B cell (primary cell): ENCODE measurements at regions not wholly inside any gene's neighbourhood (a gene's known extent, or its start where the extent isn't known, plus 50 kb on each side); places are given as distances from the start of the nearest gene placed in this dataset.

Source experiments
- ATAC-seq: fragments of 200-7000 bp; cut with Tn5 transposase; one replicate; pipeline ENCODE4 v1.10.0; 2021; ENCODE audit warnings: low read depth, mild to moderate bottlenecking, moderate number of reproducible peaks, moderate library complexity
- CTCF ChIA-PET: fragments of 350-600 bp; sonication (Branson Sonifier 250); formaldehyde crosslinking; loops from one replicate; lab custom pipeline; 2021; ENCODE audit warnings: antibody characterized with exemption, inconsistent platforms; lab: Charles Lee
- POLR2A ChIA-PET: fragments of 350-600 bp; sonication (Branson Sonifier 250); formaldehyde crosslinking; loops from one replicate; lab custom pipeline; 2021; ENCODE audit warnings: antibody characterized with exemption; lab: Charles Lee
- DNase-seq: peaks from one replicate; pipeline ENCODE4 v3.0.0; 2013
- H2AFZ ChIP-seq: 2 replicates; pipeline ENCODE4 v1.6.1; 2012; ENCODE audit warnings: mild to moderate bottlenecking, low read depth, low read length; ENCODE audit not compliant: insufficient read depth, poor library complexity, severe bottlenecking
- H3K27ac ChIP-seq, 2 donors: 1 replicate in 1 of 2; 2 replicates in 1 of 2; pipeline ENCODE4 v1.5.1; 2012 to 2013; ENCODE audit warnings: low read length in 2 of 2, mild to moderate bottlenecking in 2 of 2, moderate library complexity in 1 of 2
- H3K27me3 ChIP-seq, 4 experiments: fragments of 200-600 bp in 1 of 4; sonication (generic) in 1 of 4; replicated peaks in 1 of 4; 1 replicate in 2 of 4; 2 replicates in 2 of 4; pipeline versions ENCODE4 v1.6.1 to v1.7.0; 2013 to 2016; ENCODE audit warnings: low read length in 3 of 4, mild to moderate bottlenecking in 2 of 4, mixed read lengths in 1 of 4, moderate library complexity in 1 of 4; ENCODE audit not compliant: insufficient read depth in 4 of 4, control insufficient read depth in 3 of 4; ENCODE audit errors: control extremely low read depth in 1 of 4
- H3K36me3 ChIP-seq, 2 experiments: replicated peaks in 1 of 2; 1 replicate in 1 of 2; 2 replicates in 1 of 2; pipeline versions ENCODE4 v1.6.1 to v1.7.1; 2013; ENCODE audit warnings: low read length in 1 of 2; ENCODE audit not compliant: insufficient read depth in 2 of 2, control insufficient read depth in 1 of 2; ENCODE audit errors: control extremely low read depth in 1 of 2, extremely low read depth in 1 of 2
- H3K4me1 ChIP-seq, 2 donors: fragments of 200-600 bp in 1 of 2; sonication (generic) in 1 of 2; 1 replicate in 1 of 2; 2 replicates in 1 of 2; pipeline versions ENCODE4 v1.5.1 to v1.6.1; 2013 to 2017; ENCODE audit warnings: low read length in 2 of 2; ENCODE audit not compliant: control insufficient read depth in 2 of 2, insufficient read depth in 2 of 2
- H3K4me2 ChIP-seq: replicated peaks from 2 replicates; pipeline ENCODE3; 2012; ENCODE audit warnings: mild to moderate bottlenecking, low read depth, low read length; ENCODE audit not compliant: poor library complexity, severe bottlenecking
- H3K4me3 ChIP-seq, 5 experiments: fragments of 200-600 bp in 1 of 5; sonication (generic) in 1 of 5; 1 replicate in 3 of 5; 2 replicates in 2 of 5; pipeline versions ENCODE4 v1.5.1 to v1.7.0; 2011 to 2016; ENCODE audit warnings: low read length in 4 of 5, mild to moderate bottlenecking in 4 of 5, low read depth in 2 of 5, control low read depth in 1 of 5, moderate library complexity in 1 of 5; ENCODE audit not compliant: insufficient read depth in 1 of 5; ENCODE audit errors: control extremely low read depth in 1 of 5, extremely low read depth in 1 of 5
- H3K79me2 ChIP-seq: fragments of 200-600 bp; sonication (generic); one replicate; pipeline ENCODE4 v1.6.0; 2016; ENCODE audit warnings: low read length; ENCODE audit not compliant: control insufficient read depth, insufficient read depth
- H3K9ac ChIP-seq: fragments of 200-600 bp; sonication (generic); 2 replicates; pipeline ENCODE4 v1.6.1; 2017; ENCODE audit warnings: mild to moderate bottlenecking, low read length, moderate library complexity
- H3K9me3 ChIP-seq, 3 donors: one replicate each; pipeline versions ENCODE4 v1.6.1 to v1.7.1; 2013; ENCODE audit warnings: low read length in 2 of 3; ENCODE audit not compliant: control insufficient read depth in 2 of 3, insufficient read depth in 1 of 3; ENCODE audit errors: control extremely low read depth in 1 of 3
- H4K20me1 ChIP-seq: 2 replicates; pipeline ENCODE4 v1.6.0; 2012; ENCODE audit warnings: mild to moderate bottlenecking, low read length; ENCODE audit not compliant: insufficient read depth, control insufficient read depth, poor library complexity, severe bottlenecking
- H3K27ac Mint-ChIP-seq: one replicate; pipeline ENCODE4 v1.8.0; 2021; ENCODE audit warnings: mixed read lengths
- H3K27me3 Mint-ChIP-seq: one replicate; pipeline ENCODE4 v1.8.0; 2021; ENCODE audit warnings: mixed read lengths
- H3K4me1 Mint-ChIP-seq: one replicate; pipeline ENCODE4 v1.8.0; 2021; ENCODE audit warnings: mixed read lengths
- H3K4me3 Mint-ChIP-seq: one replicate; pipeline ENCODE4 v1.8.0; 2021; ENCODE audit warnings: mixed read lengths
- H3K9me3 Mint-ChIP-seq: one replicate; pipeline ENCODE4 v1.8.0; 2022; ENCODE audit warnings: mixed read lengths; ENCODE audit not compliant: insufficient read depth
- EZH2 ChIP-seq: IDR thresholded peaks from 2 replicates; pipeline ENCODE4 v1.6.1; 2012; ENCODE audit warnings: borderline replicate concordance, low read depth, mild to moderate bottlenecking, moderate library complexity, low read length; ENCODE audit not compliant: insufficient read depth, poor library complexity, severe bottlenecking
- WGBS: methylation state at CpG from one replicate; pipeline ENCODE4 v1.1.5; 2013; ENCODE audit warnings: missing lambda C conversion rate; ENCODE audit not compliant: insufficient coverage; 5-methylcytosine and 5-hydroxymethylcytosine counted together
- intact Hi-C: fragments of 100-400 bp; cut with micrococcal nuclease; formaldehyde crosslinking; loops from one replicate; pipeline ENCODE4 v1.10.0; 2022
- TF ChIP-seq, protein P1 (sequence below): fragments of 200-600 bp; IDR thresholded peaks from one replicate; pipeline ENCODE4 v1.8.0; 2022; ENCODE audit warnings: antibody characterized with exemption, mild to moderate bottlenecking

DNA sequence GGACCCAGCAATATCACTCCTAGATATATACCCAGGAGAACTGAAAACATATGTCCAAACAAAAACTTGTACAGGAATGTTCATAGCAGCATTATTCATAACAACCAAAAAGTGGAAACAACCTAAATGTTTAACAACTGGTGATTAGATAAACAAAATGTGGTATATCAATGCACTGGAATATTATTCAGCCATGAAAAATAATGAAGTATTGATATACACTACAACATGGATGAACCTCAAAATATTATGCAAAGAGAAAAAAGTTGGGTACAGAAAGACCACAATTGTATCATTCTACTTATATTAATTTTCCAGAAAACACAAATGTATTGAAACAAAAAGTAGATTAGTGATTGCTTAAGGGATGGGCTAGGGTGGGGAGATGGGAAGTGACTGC is 498.6 kb downstream of the GRIN2A start:
- Histone ChIP-seq H3K4me3 (no peak overlapping the region), H3K9ac (no peak overlapping the region), H3K9me3 (peaks cover 0 to 8% (median 3%) of the 10 kb centered on the region in 3 donors), H2AFZ (no peak overlapping the region), H4K20me1 (no peaks in the 10 kb centered on the region), H3K79me2 (no peaks in the 10 kb centered on the region), H3K4me1 (no peaks in the 10 kb centered on the region), H3K4me2 (no peak overlapping the region), H3K36me3 (no peaks in the 10 kb centered on the region), H3K27me3 (no peaks in the 10 kb centered on the region), H3K27ac (no peak overlapping the region)
- no peaks in the 10 kb centered on the region for H3K27me3 Mint-ChIP-seq
- CTCF ChIA-PET, result no interaction called here
- peaks cover 10% of the 10 kb centered on the region for H3K9me3 Mint-ChIP-seq
- DNase-seq (no peak), ATAC-seq (no peak)
- no peaks in the 10 kb centered on the region for H3K4me1 Mint-ChIP-seq
- TF ChIP-seq, protein P1, sequence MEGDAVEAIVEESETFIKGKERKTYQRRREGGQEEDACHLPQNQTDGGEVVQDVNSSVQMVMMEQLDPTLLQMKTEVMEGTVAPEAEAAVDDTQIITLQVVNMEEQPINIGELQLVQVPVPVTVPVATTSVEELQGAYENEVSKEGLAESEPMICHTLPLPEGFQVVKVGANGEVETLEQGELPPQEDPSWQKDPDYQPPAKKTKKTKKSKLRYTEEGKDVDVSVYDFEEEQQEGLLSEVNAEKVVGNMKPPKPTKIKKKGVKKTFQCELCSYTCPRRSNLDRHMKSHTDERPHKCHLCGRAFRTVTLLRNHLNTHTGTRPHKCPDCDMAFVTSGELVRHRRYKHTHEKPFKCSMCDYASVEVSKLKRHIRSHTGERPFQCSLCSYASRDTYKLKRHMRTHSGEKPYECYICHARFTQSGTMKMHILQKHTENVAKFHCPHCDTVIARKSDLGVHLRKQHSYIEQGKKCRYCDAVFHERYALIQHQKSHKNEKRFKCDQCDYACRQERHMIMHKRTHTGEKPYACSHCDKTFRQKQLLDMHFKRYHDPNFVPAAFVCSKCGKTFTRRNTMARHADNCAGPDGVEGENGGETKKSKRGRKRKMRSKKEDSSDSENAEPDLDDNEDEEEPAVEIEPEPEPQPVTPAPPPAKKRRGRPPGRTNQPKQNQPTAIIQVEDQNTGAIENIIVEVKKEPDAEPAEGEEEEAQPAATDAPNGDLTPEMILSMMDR, result no peak
- TF ChIP-seq EZH2, result no peak
- intact Hi-C loops, result no loop called here
- H3K27ac Mint-ChIP-seq, result no peak overlapping the region
- POLR2A ChIA-PET, result no interaction called here
- H3K4me3 Mint-ChIP-seq, result no peak overlapping the region

DNA sequence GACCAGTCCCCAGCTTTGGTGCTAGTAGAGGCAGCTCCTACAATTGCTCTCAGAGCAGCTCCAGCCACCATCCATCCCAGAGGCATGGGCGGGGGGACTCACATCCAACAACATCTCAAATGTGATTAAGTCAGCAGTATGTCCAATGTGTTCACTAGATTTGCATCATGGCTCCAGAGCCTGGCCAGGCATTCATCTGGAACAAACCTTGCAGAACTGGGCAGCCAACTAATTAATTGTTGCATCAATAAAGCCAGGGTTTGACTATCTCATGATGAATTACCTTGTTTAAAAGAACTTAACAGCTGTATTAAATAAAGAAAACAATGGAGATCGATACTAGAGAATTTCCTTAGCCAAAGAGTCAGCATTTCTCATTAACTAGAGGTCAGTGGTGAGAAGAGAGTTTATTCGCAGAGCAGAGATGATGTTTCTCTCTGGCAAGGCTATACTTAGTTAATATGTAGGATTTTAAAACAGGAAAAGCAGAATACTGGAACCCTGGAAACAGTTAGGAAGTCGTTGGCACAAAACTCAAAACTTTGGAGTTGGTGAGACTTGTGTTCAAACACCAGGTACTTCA is 494.4 kb downstream of the GRIN2A start:
- intact Hi-C loops, result no loop called here

More for the DNA sequence above, 494.4 kb downstream of the GRIN2A start:
- H3K79me2 ChIP-seq, result no peaks in the 10 kb centered on the region
- no peak overlapping the region for H3K4me2 ChIP-seq
- ChIA-PET CTCF (no interaction called here), POLR2A (no interaction called here)
- Mint-ChIP-seq H3K4me3 (no peak overlapping the region), H3K4me1 (no peaks in the 10 kb centered on the region), H3K27me3 (no peaks in the 10 kb centered on the region), H3K27ac (no peak overlapping the region), H3K9me3 (peaks cover 5% of the 10 kb centered on the region)
- 88% methylated on average over 2 of the region's 4 CpGs for WGBS
- no peaks in the 10 kb centered on the region for H3K4me1 ChIP-seq
- no peak overlapping the region for H3K27ac ChIP-seq
- no peak overlapping the region for H3K9ac ChIP-seq
- H3K36me3 ChIP-seq, result no peaks in the 10 kb centered on the region
- no peak overlapping the region for H3K4me3 ChIP-seq
- no peaks in the 10 kb centered on the region for H4K20me1 ChIP-seq
- DNase-seq (no peak), ATAC-seq (no peak)
- peaks cover 0 to 8% (median 0%) of the 10 kb centered on the region in 3 donors for H3K9me3 ChIP-seq
- TF ChIP-seq, protein P1, result no peak
- no peak for TF ChIP-seq EZH2
- no peaks in the 10 kb centered on the region for H3K27me3 ChIP-seq
- no peak overlapping the region for H2AFZ ChIP-seq
